HG03280 (cell line): ENCODE measurements at regions not wholly inside any gene's neighbourhood (a gene's known extent, or its start where the extent isn't known, plus 50 kb on each side); places are given as distances from the start of the nearest gene placed in this dataset.
"Not testable (repeated sequence)": the region's sequence is repeated elsewhere in the genome, so short reads cannot be mapped to it uniquely, and the experiment has no call there.

ENCODE experiments used
- ATAC-seq: cut with Tn5 transposase; IDR thresholded peaks from one replicate; pipeline ENCODE4 v1.9.1; 2021; ENCODE audit warnings: mild to moderate bottlenecking, moderate library complexity; ENCODE audit not compliant: unreplicated experiment

DNA sequence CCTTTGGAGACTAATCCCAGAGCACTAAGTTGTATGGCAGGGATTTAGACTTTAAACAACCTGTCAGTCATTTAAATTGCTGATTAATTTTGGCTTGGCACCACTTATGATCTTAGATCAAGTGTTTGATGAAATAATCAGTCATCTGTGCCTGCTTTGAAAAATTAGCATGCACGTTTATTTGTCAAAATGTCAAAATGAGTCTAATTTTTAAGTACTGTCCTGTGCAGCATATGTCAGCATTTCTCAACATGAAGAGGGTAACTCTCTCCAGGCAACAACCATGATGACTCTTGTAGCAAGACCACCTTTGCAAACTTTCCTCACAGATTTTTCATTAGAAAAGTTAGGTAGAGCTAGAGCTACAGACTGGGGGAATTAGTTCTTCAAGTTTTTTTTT is 155.7 kb upstream of the GJE1 start:
- ATAC-seq: no peak

DNA sequence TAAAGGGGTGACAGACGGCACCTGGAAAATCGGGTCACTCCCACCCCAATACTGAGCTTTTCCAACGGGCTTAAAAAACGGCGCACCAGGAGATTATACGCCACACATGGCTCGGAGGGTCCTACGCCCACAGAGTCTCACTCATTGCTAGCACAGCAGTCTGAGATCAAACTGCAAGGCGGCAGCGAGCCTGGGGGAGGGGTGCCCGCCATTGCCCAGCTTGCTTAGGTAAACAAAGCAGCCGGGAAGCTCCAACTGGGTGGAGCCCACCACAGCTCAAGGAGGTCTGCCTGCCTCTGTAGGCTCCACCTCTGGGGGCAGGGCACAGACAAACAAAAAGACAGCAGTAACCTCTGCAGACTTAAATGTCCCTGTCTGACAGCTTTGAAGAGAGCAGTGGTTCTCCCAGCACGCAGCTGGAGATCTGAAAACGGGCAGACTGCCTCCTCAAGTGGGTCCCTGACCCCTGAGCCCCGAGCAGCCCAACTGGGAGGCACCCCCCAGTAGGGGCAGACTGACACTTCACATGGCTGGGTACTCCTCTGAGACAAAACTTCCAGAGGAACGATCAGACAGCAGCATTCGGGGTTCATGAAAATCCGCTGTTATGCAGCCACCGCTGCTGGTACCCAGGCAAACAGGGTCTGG is 162.8 kb upstream of the GJE1 start:
- ATAC-seq: not testable (repeated sequence)

DNA sequence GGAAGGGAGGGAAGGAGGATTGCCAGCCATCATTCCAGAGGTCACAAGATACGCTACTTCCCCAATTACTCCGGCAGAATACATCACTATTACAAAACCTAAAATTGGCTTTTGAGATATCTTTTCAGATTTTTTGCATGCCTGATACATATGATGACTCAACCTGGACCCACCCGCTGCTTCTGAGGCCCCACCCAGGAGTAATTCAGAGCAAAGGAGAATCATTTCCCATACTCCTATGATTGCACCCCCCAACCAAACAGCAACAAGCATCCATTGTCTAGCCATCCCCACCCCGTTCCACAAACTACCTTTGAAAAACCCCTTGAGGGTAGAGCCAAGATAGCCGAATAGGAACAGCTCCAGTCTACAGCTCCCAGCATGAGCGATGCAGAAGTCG is 163.5 kb upstream of the GJE1 start:
- ATAC-seq: no peak

DNA sequence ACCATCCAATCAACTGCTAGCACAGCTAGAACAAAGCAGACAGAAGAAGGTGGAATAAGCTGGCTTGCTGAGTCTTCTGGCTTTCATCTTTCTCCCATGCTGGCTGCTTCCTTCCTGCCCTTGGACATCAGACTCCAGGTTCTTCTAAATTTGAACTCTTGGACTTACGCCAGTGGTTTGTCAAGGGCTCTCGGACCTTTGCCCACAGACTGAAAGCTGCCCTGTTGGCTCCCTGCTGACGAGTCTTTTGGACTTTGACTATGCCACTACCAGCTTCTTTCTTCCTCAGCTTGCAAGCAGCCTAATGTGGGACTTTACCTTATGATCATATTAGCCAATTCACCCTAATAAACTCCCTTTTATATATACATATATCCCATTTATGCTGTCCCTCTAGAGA is 164.1 kb upstream of the GJE1 start:
- ATAC-seq: no peak

DNA sequence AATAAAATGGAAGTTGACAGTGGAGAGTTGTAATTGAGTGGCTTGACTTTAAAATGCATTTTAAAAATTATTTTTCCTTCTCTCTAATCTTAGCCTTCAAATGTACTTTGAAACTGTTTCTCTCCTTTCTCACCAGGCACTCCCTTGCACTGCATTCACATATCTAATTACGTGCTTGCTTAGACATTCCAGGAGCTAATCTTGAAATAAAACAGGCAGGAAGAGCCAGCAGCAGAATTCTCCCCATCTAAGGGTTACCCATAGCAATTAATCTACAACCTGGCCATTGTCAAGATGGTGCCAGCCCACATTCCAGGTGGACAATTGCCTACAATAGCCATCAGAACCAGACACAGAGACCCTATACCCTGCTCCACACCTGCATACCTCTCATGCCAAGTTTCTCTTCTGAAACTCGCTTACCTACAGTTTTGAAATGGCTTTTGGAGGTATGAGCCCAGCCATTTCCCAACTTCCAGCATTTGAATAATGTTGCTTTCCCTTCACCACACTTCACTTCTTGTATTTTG is 167.6 kb upstream of the GJE1 start:
- ATAC-seq: no peak

DNA sequence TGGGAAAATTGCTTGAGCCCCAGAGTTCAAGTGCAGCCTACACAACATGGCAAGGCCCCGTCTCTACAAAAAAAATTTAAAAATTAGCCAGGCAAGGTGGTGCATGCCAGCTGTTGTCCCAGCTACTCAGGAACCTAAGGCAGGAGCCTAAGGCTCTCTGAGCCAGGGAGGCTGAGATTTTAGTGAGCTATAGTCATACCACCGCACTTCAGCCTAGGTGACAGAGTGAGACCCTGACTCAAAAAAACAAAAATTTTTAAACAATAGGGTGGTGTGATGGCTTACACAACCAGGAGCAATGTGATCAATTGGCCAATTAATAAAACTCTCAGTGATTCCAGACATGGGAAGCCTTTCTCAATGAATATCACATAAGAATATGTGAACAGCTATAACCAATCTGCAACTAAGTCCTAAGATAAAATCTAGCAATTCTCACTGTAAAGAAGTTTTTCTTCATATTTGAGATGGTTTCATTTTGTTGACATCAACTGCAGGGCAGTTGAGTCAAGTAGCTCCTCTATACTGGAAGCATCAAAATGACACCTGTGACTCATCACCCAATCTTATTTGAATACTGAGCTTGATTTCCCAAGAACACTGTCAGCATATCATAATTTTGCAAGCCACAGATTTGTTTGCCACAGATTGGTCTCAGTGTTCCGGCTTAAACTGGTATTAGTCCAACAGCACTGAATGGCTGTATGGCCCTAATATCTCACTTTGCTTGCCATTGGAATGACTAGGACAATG is 169.0 kb upstream of the GJE1 start:
- no peak for ATAC-seq

DNA sequence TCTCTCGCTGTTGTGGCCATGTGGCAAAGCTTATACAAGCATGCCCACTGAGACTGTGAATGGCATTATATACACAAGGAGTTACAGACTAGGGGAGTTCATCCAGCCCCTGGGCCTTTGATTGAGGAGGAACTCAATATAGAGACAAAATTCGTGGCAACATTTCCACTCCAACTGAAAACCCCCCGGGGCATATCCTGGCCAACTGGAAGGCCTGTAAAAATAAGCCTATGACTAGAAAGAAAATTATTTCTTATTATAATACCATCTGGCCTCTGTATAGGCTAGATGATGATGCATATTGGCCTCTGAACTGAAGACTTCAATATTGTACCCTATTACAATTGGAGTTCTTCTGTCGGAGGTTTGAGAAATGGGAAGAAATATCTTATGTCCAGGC is 175.5 kb upstream of the GJE1 start:
- ATAC-seq: no peak

DNA sequence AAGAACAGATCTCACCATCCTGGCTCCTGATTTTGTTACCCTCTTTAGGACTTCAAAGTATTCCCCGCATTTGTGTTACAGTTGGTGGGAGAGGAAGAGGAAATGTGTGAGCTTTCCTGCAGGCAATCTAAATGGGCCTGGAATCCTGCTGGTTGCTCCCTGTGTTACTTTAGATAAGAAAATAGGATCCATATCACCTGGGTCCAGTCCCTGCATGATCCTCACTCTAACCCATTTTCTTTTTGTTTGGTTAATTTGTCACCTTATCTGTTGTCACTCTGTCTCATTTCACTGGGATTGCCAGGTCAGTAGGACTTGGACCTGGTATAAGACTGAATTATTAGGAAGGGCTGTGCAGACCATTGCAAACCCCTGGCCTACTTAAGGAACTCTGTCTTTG is 175.9 kb upstream of the GJE1 start:
- ATAC-seq: no peak

DNA sequence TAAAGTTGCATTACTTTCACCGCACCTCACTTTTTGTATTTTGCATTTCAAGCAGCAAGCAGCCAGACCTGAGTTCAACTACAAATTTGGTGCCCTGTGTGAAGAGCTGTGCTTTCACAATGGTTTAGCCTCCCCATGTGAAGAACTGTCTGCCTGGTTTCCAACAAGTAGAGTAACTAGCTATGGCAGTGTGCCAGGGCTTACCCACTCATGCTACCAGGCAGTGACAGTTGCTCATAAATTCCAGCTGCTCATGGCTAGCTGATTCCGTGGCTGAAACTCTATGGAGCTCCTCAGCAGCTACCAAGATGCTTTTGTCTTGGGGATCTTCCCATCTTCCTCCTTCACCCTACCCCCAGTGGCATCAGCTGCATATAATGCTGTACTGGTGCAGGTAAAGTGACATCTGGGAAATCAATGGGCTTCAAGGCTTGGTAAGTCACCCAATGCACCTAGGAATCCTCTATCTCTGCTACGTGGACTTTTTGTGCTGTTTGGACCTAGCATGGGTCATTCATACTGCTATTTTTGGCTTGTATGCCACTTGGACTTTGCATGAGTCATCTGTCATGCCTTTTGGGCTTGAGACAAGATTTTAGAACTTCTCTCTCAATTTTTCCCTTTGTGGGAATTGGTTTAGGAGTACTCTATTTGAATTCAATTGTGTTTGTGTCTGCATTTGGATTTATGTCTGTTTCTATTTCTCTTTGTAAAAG is 176.5 kb upstream of the GJE1 start:
- no peak for ATAC-seq

DNA sequence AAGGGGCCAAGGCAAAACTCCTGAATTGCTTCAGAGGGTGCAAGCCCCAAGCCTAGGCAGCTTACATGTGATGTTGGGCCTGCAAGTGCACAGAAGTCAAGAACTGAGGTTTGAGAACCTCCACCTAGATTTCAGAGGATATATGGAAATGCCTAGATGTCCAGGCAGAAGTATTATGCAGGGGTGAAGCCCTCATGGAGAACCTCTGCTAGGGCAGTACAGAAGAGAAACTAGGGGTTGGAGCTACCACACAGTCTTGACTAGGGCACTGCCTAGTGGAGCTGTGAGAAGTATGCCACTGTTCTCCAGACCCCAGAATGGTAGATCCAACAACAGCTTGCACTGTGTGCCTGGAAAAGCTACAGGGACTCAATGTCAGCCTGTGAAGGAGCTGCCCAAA is 179.7 kb upstream of the GJE1 start:
- no peak for ATAC-seq

DNA sequence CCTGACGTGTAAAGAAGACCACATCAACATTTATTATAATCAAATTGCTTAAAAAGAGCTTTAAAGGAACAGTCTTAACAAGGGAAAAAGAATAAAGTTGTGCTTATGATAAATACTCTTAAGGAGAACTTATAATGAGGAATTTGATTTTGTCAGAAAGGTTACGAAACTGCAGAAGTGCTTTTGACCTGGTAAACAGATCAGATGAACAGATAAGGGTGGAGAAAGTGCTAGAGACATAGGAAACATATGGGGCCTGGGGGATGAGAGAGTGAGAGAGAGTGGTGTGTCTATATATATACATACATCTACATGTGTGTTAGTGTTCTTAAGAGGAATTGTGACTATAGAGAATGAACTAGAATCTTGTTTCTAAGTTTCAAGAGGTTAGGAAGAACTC is 186.2 kb upstream of the GJE1 start:
- no peak for ATAC-seq

DNA sequence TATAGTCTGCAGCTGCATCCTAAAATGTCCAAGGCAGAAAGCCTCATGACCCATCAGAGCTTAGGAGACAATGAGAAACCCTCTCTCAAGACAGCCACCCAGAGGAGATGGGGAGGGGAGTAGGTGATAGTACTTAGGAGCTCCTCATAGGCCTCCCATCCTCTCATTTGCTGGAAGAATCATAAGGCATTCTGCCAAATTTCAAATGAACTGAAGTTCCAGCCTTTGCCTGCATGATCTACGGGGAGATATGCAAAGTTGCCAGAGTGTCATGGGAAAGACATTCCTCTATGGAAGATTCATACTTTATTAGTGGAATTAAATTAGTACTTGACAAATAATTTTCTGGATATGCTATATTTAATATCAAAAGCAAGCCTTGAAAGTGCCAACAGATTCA is 194.1 kb upstream of the GJE1 start:
- ATAC-seq: no peak

DNA sequence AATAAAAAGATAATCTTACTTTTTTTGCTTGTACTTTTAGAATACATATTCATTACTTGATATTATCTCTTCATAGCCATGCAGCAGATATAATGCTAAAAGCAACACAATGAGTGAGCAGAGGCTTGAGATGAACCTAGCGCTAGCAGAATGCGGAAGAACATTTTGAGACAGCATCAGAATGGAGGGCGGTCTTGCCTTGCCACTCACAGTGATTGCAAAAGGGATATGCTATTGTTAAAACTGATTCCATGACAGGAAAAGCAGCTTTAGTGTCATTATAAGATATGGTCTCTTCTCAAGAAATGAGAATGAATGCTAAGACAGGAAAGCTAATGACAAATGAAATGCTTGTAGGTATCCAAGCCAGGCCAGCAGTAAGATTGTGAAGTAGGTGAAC is 200.0 kb upstream of the GJE1 start:
- no peak for ATAC-seq

DNA sequence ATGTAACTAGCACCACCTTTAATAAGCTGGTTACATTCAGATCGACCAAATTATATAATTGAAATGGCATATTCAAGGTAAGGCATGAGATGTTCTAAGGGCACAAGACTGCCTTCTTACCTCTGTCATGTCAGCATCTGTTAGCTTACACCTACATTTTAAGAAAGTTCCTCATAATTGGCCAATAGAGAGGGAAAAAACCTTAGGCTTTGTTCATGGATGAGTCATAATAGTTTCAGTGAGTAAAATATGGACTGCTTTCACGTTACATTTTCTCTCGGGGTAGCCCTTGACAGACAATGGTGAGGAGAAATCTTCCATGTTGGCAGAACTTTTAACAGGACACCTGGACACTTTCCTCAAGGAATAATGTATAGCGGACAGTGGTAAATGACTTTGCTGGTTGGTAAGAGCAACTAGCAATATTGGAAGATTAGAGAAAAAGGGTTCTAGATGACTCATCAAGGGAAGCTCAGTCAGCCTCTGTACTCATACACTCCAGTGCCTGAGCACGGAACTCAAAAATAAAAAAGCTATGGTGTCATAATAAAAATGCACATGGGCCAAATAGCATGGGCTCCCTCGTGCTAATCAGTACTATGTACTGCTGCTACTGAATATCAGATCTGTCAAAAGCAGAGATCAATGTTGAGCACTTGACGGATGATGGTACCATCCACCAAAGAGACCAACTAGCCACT is 206.4 kb upstream of the GJE1 start:
- ATAC-seq: not testable (repeated sequence)

DNA sequence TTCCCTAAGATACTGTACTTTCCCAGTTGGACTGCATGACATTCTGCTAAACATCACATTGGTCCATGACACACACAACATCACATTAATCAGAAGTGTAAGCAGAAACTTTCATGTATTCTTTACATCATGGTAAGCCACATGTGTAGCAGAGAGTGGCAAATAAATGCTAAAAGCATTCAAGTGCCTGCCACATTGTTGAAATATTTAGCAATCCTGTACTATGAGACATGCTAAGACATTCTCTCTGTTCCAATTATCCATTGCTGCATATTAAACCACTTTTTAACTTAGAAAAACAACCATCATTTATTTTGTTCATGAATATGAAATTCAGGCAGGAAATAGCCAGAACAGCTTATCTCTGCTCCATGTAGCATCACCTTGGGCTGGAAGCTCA is 207.7 kb upstream of the GJE1 start:
- ATAC-seq: no peak

DNA sequence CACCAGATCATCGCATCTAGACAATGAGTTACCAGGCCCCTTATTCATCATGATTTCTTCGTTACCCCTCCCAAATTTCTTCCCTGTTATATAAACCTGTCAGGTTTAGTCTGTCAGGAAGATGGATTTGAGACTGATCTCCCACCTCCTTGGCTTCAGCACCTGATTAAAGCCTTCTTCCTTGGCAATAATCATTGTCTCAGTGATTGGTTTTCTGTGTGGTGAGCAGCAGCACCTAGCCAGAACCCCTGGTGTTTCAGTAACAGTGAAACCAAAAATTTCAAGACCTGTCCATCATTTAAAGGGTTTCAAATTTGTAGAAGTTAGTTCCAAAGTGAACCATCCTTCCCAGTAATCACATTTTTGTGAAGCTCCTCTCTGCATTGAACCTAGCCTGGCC is 209.8 kb upstream of the GJE1 start:
- no peak for ATAC-seq

DNA sequence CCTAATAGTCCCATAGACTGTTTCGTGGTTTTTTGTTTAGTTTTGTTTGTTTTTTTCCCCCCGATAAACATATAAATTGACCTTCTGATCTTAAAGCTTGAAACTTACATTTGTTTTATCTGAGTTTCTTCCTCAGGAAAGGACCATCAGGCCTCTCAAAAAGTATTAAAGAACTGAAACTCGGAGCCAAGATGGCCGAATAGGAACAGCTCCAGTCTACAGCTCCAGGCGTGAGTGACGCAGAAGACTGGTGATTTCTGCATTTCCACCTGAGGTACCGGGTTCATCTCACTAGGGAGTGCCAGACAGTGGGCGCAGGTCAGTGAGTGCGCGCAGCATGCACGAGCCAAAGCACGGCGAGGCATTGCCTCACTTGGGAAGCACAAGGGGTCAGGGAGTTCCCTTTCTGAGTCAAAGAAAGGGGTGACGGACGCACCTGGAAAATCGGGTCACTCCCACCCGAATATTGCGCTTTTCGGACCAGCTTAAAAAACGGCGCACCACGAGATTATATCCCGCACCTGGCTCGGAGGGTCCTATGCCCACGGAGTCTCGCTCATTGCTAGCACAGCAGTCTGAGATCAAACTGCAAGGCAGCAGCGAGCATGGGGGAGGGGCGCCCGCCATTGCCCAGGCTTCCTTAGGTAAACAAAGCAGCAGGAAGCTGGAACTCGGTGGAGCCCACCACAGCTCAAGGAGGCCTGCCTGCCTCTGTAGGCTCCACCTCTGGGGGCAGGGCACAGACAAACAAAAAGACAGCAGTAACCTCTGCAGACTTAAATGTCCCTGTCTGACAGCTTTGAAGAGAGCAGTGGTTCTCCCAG is 215.8 kb upstream of the GJE1 start:
- ATAC-seq: not testable (repeated sequence)

DNA sequence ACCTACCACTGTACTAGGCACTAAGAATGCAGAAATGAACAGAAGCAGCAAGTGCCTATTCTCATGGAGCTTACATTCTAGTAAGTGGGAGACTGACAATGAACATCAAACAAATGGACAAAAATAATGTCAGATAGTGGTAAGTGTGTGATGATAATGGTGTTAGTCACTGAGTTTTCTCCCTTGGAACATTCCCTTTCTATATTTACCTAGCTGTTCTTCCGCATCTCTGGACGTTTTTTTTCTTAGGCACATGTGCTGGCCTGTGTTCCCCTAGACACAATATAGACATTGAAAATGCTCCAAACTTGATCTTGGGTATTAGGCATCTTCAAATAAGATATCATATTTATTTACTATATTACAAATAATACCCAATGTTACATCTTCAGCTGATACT is 218.1 kb upstream of the GJE1 start:
- no peak for ATAC-seq

DNA sequence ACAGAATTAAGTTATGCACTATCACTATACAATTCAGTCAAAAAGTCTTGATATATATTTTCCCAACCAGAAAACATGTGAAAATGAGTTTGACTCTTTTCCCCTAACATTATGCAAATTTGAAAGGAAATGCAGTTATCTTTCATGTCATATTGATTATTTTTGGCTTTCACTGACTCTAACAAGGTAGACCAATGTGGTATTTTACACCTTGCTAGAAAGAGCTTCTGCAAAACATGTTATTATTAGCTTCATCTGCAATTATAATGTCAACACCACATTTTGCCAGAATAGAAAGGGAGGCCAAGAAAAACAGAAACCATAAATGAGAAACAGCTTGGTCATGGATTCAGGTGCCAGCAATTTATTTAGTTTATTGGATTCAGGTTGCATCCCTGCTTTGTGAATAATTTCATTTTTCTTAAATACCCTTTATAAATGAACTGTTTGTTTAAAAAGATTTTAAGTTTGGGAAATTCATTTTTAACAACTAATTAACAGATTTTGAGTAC is 226.1 kb upstream of the GJE1 start:
- no peak for ATAC-seq

DNA sequence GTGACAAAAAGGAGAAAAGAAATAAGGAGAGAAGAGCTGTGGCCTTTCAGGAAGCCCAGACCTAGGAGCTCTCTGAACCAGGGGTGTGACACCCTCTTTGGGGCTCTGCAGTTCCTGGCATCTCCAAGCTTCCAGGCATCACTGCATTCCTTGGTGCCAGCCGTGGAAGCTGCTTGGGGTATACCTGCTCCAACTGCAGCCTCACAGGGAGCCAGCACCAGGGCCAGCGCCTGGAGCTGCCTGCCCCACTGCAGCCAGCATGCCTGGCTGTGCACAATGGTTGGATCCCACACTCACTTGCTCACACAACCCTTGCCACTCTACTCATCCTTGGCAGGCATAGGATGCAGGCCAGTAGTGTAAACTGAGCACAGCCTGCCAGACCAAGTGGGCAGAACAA is 242.1 kb upstream of the GJE1 start:
- no peak for ATAC-seq
